MG63 (cell line): ENCODE measurements at regions not wholly inside any gene's neighbourhood (a gene's known extent, or its start where the extent isn't known, plus 50 kb on each side); places are given as distances from the start of the nearest gene placed in this dataset.
"Not testable (repeated sequence)": the region's sequence is repeated elsewhere in the genome, so short reads cannot be mapped to it uniquely, and the experiment has no call there.

Experiments
- DNase-seq: peaks from one replicate; pipeline ENCODE4 v3.0.0-alpha.2; 2020
- H3K27me3 ChIP-seq: fragments of 250-450 bp; sonication (Bioruptor Pico); 2 replicates; pipeline ENCODE4 v1.5.1; 2020; ENCODE audit warnings: mild to moderate bottlenecking, moderate library complexity
- H3K36me3 ChIP-seq: fragments of 250-450 bp; sonication (Bioruptor Pico); 2 replicates; pipeline ENCODE4 v1.5.1; 2020; ENCODE audit warnings: mild to moderate bottlenecking, moderate library complexity
- H3K4me3 ChIP-seq: fragments of 250-450 bp; sonication (Bioruptor Pico); 2 replicates; pipeline ENCODE4 v1.5.1; 2020; ENCODE audit warnings: mild to moderate bottlenecking, moderate library complexity
- H3K9me3 ChIP-seq: fragments of 250-450 bp; sonication (Bioruptor Pico); 2 replicates; pipeline ENCODE4 v1.5.1; 2020; ENCODE audit warnings: mild to moderate bottlenecking, moderate library complexity

GRCh38 chr1:221039616-221040015 is 160.4 kb downstream of the HLX start:
- Histone ChIP-seq H3K27me3 (no peaks in the 10 kb centered on the region), H3K4me3 (no peak overlapping the region), H3K9me3 (no peaks in the 10 kb centered on the region), H3K36me3 (no peaks in the 10 kb centered on the region)
- DNase-seq: no peak

GRCh38 chr1:221040101-221040500 is 160.9 kb downstream of the HLX start:
- no peak overlapping the region for H3K4me3 ChIP-seq
- no peaks in the 10 kb centered on the region for H3K36me3 ChIP-seq
- no peaks in the 10 kb centered on the region for H3K27me3 ChIP-seq
- no peak for DNase-seq
- no peaks in the 10 kb centered on the region for H3K9me3 ChIP-seq

- Histone ChIP-seq H3K36me3 (no peaks in the 10 kb centered on the region), H3K27me3 (no peaks in the 10 kb centered on the region), H3K9me3 (no peaks in the 10 kb centered on the region), H3K4me3 (no peak overlapping the region)
- no peak for DNase-seq
Measured at GRCh38 chr1:221040691-221041285, 161.5 kb downstream of the HLX start.

GRCh38 chr1:221044538-221044937 is 165.3 kb downstream of the HLX start:
- DNase-seq: no peak
- Histone ChIP-seq H3K9me3 (peaks cover 4% of the 10 kb centered on the region), H3K4me3 (no peak overlapping the region), H3K27me3 (no peaks in the 10 kb centered on the region), H3K36me3 (no peaks in the 10 kb centered on the region)

- H3K27me3 ChIP-seq: no peaks in the 10 kb centered on the region
Measured at GRCh38 chr1:221045151-221045550, 165.9 kb downstream of the HLX start.

GRCh38 chr1:221045842-221046831 is 166.9 kb downstream of the HLX start:
- H3K9me3 ChIP-seq: peaks cover 12% of the 10 kb centered on the region
- H3K27me3 ChIP-seq: no peaks in the 10 kb centered on the region
- no peak for DNase-seq
- no peak overlapping the region for H3K4me3 ChIP-seq
- H3K36me3 ChIP-seq: no peaks in the 10 kb centered on the region

More at GRCh38 chr1:221045151-221045550, 165.9 kb downstream of the HLX start:
- no peak overlapping the region for H3K4me3 ChIP-seq
- H3K36me3 ChIP-seq: no peaks in the 10 kb centered on the region
- H3K9me3 ChIP-seq: peaks cover 10% of the 10 kb centered on the region
- DNase-seq: no peak

- not testable (repeated sequence) for H3K27me3 ChIP-seq, DNase-seq, H3K36me3 ChIP-seq, H3K4me3 ChIP-seq
- peaks cover 14% of the 10 kb centered on the region for H3K9me3 ChIP-seq
Measured at GRCh38 chr1:221051391-221051790, 172.1 kb downstream of the HLX start.

GRCh38 chr1:221053889-221054288 is 174.6 kb downstream of the HLX start:
- H3K9me3 ChIP-seq: peaks cover 11% of the 10 kb centered on the region
- H3K27me3 ChIP-seq: no peaks in the 10 kb centered on the region
- H3K4me3 ChIP-seq: no peak overlapping the region
- H3K36me3 ChIP-seq: no peaks in the 10 kb centered on the region
- DNase-seq: no peak

GRCh38 chr1:221059506-221059905 is 180.3 kb downstream of the HLX start:
- DNase-seq: no peak
- Histone ChIP-seq H3K36me3 (no peaks in the 10 kb centered on the region), H3K27me3 (no peaks in the 10 kb centered on the region), H3K4me3 (no peak overlapping the region), H3K9me3 (peaks cover 6% of the 10 kb centered on the region)

- H3K27me3 ChIP-seq: no peaks in the 10 kb centered on the region
- H3K9me3 ChIP-seq: peaks cover 6% of the 10 kb centered on the region
- H3K4me3 ChIP-seq: no peak overlapping the region
- no peaks in the 10 kb centered on the region for H3K36me3 ChIP-seq
- no peak for DNase-seq
Measured at GRCh38 chr1:221063651-221064050, 184.4 kb downstream of the HLX start.

GRCh38 chr1:221066351-221067001 is 187.2 kb downstream of the HLX start:
- no peak overlapping the region for H3K4me3 ChIP-seq
- no peaks in the 10 kb centered on the region for H3K36me3 ChIP-seq
- DNase-seq: no peak
- peaks cover 6% of the 10 kb centered on the region for H3K9me3 ChIP-seq
- no peaks in the 10 kb centered on the region for H3K27me3 ChIP-seq

GRCh38 chr1:221067721-221068120 is 188.5 kb downstream of the HLX start:
- Histone ChIP-seq H3K27me3 (no peaks in the 10 kb centered on the region), H3K9me3 (peaks cover 6% of the 10 kb centered on the region), H3K4me3 (no peak overlapping the region), H3K36me3 (no peaks in the 10 kb centered on the region)
- DNase-seq: no peak

- no peaks in the 10 kb centered on the region for H3K36me3 ChIP-seq
- H3K27me3 ChIP-seq: no peaks in the 10 kb centered on the region
- no peak for DNase-seq
- H3K9me3 ChIP-seq: peaks cover 3% of the 10 kb centered on the region; the same call in 1 of the 2 replicates
- no peak overlapping the region for H3K4me3 ChIP-seq
Measured at GRCh38 chr1:221069178-221069903, 190.1 kb downstream of the HLX start.

GRCh38 chr1:221069986-221070385 is 190.7 kb downstream of the HLX start:
- Histone ChIP-seq H3K4me3 (no peak overlapping the region), H3K9me3 (0 out of 2 replicates have a peak, but pooled peaks cover 2% of the 10 kb centered on the region), H3K36me3 (no peaks in the 10 kb centered on the region), H3K27me3 (no peaks in the 10 kb centered on the region)
- no peak for DNase-seq

- Histone ChIP-seq H3K27me3 (no peaks in the 10 kb centered on the region), H3K9me3 (0 out of 2 replicates have a peak, but pooled peaks cover 2% of the 10 kb centered on the region), H3K4me3 (no peak overlapping the region), H3K36me3 (no peaks in the 10 kb centered on the region)
- no peak for DNase-seq
Measured at GRCh38 chr1:221071777-221072176, 192.5 kb downstream of the HLX start.

- Histone ChIP-seq H3K4me3 (no peak overlapping the region), H3K9me3 (0 out of 2 replicates have a peak, but pooled peaks cover 2% of the 10 kb centered on the region)
- DNase-seq: no peak
Measured at GRCh38 chr1:221072214-221072613, 193.0 kb downstream of the HLX start.

More at GRCh38 chr1:221072214-221072613, 193.0 kb downstream of the HLX start:
- Histone ChIP-seq H3K36me3 (no peaks in the 10 kb centered on the region), H3K27me3 (no peaks in the 10 kb centered on the region)
